ENCODE measurements at regions not wholly inside any gene's neighbourhood (a gene's known extent, or its start where the extent isn't known, plus 50 kb on each side); places are given as distances from the start of the nearest gene placed in this dataset.

DNA sequence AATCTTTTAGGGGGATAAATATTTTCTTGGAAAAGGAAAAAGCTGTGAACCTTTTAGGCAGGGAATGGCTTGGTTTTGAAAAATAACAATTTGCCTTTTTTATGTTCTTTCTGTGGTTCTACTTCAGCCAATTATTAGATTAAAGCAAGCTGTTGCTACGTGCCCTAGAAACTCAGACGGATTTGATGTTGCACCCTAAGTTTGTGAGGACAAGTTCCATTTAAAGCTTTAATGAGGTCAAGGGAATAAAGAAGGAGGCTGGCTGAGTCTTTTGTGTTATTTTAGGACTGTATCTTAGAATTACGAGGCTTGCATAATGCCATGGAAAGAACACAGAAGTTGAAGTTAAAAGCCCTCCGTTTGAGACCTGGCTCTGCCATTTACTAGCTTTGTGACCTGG, 216.9 kb downstream of the NUF2 start:
- TF ChIP-seq, protein P1, sequence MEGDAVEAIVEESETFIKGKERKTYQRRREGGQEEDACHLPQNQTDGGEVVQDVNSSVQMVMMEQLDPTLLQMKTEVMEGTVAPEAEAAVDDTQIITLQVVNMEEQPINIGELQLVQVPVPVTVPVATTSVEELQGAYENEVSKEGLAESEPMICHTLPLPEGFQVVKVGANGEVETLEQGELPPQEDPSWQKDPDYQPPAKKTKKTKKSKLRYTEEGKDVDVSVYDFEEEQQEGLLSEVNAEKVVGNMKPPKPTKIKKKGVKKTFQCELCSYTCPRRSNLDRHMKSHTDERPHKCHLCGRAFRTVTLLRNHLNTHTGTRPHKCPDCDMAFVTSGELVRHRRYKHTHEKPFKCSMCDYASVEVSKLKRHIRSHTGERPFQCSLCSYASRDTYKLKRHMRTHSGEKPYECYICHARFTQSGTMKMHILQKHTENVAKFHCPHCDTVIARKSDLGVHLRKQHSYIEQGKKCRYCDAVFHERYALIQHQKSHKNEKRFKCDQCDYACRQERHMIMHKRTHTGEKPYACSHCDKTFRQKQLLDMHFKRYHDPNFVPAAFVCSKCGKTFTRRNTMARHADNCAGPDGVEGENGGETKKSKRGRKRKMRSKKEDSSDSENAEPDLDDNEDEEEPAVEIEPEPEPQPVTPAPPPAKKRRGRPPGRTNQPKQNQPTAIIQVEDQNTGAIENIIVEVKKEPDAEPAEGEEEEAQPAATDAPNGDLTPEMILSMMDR (IDR thresholded peaks at IDR 0.05), result no peak
- no peak for DNase-seq
- no peak for FAIRE-seq
- intact Hi-C loops (cut with DNase I), result loop anchor here in 1 of 3 donors (10.0 kb wide), 1 partner anchor 1536 kb away; no protein-coding TSS in a partner anchor
- WGBS, 2 donors, result 42 to 58% methylated on average over 4 of the region's 4 CpGs
- Histone ChIP-seq H3K4me3 (no peak overlapping the region), H3K9me3 (no peaks in the 10 kb centered on the region), H3K27ac (no peak overlapping the region), H3K4me1 (no peaks in the 10 kb centered on the region), H3K27me3 (no peaks in the 10 kb centered on the region), H3K36me3 (no peaks in the 10 kb centered on the region)
- ATAC-seq, result no peak

DNA sequence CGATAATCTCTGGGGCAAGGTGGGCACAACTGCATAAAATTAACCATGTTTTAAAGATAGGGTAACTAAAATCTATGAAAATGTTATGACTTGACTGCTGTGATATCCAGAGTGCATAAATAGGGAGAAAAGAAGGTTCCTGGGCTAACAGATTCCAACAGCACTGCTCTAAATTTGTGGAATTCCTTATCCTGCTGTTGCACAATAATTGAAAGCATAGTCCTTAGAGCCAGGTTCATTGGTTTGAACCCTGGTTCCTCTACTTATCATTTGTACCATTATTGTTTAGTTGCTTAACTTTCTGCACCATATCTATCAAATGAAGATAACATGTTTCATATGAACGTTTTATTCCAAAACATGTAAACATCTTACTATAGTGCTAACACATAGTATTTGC, 219.0 kb downstream of the NUF2 start:
- Histone ChIP-seq H3K27ac (no peak overlapping the region), H3K4me1 (no peaks in the 10 kb centered on the region), H3K4me3 (no peak overlapping the region), H3K36me3 (no peaks in the 10 kb centered on the region), H3K27me3 (no peaks in the 10 kb centered on the region), H3K9me3 (no peaks in the 10 kb centered on the region)
- FAIRE-seq (no peak), DNase-seq (no peak), ATAC-seq (no peak)
- intact Hi-C loops (cut with DNase I), result no loop called here
- TF ChIP-seq, protein P1 (IDR thresholded peaks at IDR 0.05), result no peak
- WGBS, 2 donors, result 46 to 52% methylated on average over 2 of the region's 2 CpGs

DNA sequence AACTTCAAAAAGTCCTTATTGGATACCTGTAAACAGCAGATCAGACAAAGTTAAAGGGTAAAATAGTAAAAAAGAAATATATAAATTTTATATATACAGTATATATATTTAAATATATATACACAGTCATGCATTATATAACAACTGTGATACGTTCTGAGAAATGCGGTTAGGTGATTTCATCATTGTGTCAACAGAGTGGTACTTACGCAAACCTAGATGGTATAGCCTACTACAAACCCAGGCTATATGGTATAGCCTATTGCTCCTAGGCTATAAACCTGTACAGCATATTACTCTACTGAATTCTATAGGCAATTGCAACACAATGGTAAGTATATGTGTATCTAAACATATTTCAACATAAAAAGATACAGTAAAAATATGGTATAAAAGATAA, 222.7 kb downstream of the NUF2 start:
- DNase-seq (no peak), ATAC-seq (no peak), FAIRE-seq (peak; percentile 32)
- H3K27me3 ChIP-seq, result no peaks in the 10 kb centered on the region
- WGBS, 2 donors, result 81 to 86% methylated on average over 3 of the region's 3 CpGs
- H3K36me3 ChIP-seq, result no peaks in the 10 kb centered on the region
- intact Hi-C loops (cut with DNase I), result no loop called here
- no peaks in the 10 kb centered on the region for H3K4me1 ChIP-seq
- TF ChIP-seq, protein P1 (IDR thresholded peaks at IDR 0.05), result no peak
- no peak overlapping the region for H3K27ac ChIP-seq
- no peak overlapping the region for H3K4me3 ChIP-seq
- H3K9me3 ChIP-seq, result no peaks in the 10 kb centered on the region

DNA sequence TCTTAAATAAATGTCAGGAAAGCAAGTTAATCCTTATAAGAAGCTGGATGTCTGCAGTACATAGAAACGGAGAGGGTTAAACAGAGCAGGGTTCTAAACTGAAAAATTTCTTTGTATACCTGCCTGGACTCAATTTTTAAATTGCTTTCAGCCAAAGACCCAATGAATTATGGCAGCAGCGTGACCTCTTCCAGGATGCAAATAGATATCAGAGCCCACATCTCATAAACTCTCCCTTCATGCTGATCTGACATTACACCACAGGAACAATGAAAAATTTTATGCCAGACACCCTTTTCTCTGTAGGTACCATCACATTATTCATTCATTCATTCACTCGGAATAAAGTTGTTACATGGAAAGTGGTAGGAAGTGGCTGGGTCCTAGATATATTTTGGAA, 236.4 kb downstream of the NUF2 start:
- DNase-seq, result no peak
- H3K27me3 ChIP-seq, result no peaks in the 10 kb centered on the region
- intact Hi-C loops (cut with DNase I), result no loop called here
- 60 to 68% methylated on average over 3 of the region's 3 CpGs for WGBS, 2 donors
- H3K4me3 ChIP-seq, result no peak overlapping the region
- TF ChIP-seq, protein P1 (IDR thresholded peaks at IDR 0.05), result no peak
- no peaks in the 10 kb centered on the region for H3K4me1 ChIP-seq
- no peak for ATAC-seq
- H3K27ac ChIP-seq, result no peak overlapping the region
- FAIRE-seq, result no peak
- no peaks in the 10 kb centered on the region for H3K36me3 ChIP-seq
- H3K9me3 ChIP-seq, result no peaks in the 10 kb centered on the region

DNA sequence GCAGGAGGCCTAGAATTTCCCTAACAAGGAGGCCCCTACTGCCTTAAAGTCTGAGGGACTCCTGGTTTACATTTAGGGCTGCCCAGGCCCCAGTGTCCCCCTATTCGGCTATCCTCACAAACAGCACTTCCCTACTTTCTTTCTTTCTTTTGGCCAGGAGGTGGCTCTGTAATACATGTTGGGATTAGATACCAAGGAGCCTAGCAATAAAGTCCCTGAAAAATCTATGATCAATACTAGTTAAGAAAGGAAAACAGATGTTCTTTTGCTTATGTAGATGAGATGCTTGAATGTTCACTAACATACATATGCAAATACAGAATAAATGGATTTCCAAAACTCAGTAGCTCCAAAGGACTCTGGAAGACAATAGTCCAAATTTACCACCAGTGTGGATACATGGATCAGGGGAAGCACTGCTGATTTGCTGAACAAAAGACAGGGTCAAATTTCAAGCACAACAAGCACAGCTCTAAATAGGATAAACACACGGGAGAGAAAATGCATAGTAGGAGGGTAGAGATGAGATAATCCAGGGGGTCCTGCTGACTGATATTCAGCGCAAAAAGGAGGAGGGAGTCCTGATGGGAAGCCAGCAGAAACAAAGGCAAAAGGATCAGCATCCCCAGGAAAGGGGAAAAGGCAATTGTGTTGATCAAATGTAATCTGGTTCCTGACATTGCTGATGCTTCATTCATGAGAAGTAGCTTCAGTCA, 240.0 kb downstream of the NUF2 start:
- FAIRE-seq (no peak), DNase-seq (peak in 1 of 6 donors; percentile 9), ATAC-seq (peak in 2 of 4 donors; percentile 40 to 51)
- Histone ChIP-seq H3K4me1 (no peaks in the 10 kb centered on the region), H3K27ac (no peak overlapping the region), H3K36me3 (no peaks in the 10 kb centered on the region), H3K9me3 (peaks cover 0 to 3% (median 0%) of the 10 kb centered on the region in 4 donors), H3K27me3 (no peaks in the 10 kb centered on the region), H3K4me3 (no peak overlapping the region)
- intact Hi-C loops (cut with DNase I), result no loop called here
- TF ChIP-seq, protein P1 (IDR thresholded peaks at IDR 0.05), result peak in 3 of 4 donors; percentile 6 to 13 (median 13)
- 43 to 46% methylated on average over 3 of the region's 3 CpGs for WGBS, 2 donors
